H1 (cell line): ENCODE measurements at regions not wholly inside any gene's neighbourhood (a gene's known extent, or its start where the extent isn't known, plus 50 kb on each side); places are given as distances from the start of the nearest gene placed in this dataset.

Experiments used
- CTCF ChIA-PET: fragments of 300-600 bp; sonication (Branson Sonifier 250); formaldehyde crosslinking; loops from one replicate; lab custom pipeline; 2021; ENCODE audit not compliant: partially characterized antibody; lab: Charles Lee
- POLR2A ChIA-PET: fragments of 300-600 bp; sonication (Branson Sonifier 250); formaldehyde crosslinking; loops from one replicate; lab custom pipeline; 2021; ENCODE audit warnings: inconsistent platforms; ENCODE audit not compliant: partially characterized antibody; lab: Charles Lee
- DNase-seq, 2 experiments: peaks; one replicate each; pipeline versions ENCODE4 v3.0.0 to v3.0.0-alpha.2; 2010 to 2022; ENCODE audit warnings: low spot score in 2 of 2, low read depth in 1 of 2, mixed read lengths in 1 of 2
- FAIRE-seq: peaks from 2 replicates; lab custom pipeline; 2011; peaks lifted over from hg19 to GRCh38; lab: Jason Lieb, UNC
- H2AFZ ChIP-seq: 2 replicates; pipeline ENCODE4 v1.8.1; 2012; ENCODE audit warnings: low read length, inconsistent platforms
- H2AK5ac ChIP-seq: 2 replicates; pipeline ENCODE4 v1.6.1; 2013; ENCODE audit warnings: low read depth, low read length
- H2BK120ac ChIP-seq: replicated peaks from 2 replicates; pipeline ENCODE3; 2013; ENCODE audit warnings: low read depth, low read length, inconsistent platforms
- H2BK12ac ChIP-seq: 2 replicates; pipeline ENCODE4 v1.6.1; 2013; ENCODE audit warnings: low read depth, low read length
- H2BK15ac ChIP-seq: 2 replicates; pipeline ENCODE4 v1.6.1; 2013; ENCODE audit warnings: low read length
- H2BK20ac ChIP-seq: 2 replicates; pipeline ENCODE4 v1.6.1; 2013; ENCODE audit warnings: low read length
- H2BK5ac ChIP-seq: 2 replicates; pipeline ENCODE4 v1.6.1; 2013; ENCODE audit warnings: low read depth, low read length
- H3K14ac ChIP-seq: 2 replicates; pipeline ENCODE4 v1.6.1; 2013; ENCODE audit warnings: inconsistent platforms; ENCODE audit not compliant: insufficient read length
- H3K18ac ChIP-seq: 2 replicates; pipeline ENCODE4 v1.6.1; 2013; ENCODE audit warnings: low read length; ENCODE audit errors: extremely low read depth
- H3K23ac ChIP-seq: 2 replicates; pipeline ENCODE4 v1.6.1; 2013; ENCODE audit warnings: inconsistent platforms; ENCODE audit not compliant: insufficient read length
- H3K23me2 ChIP-seq: 2 replicates; pipeline ENCODE4 v1.6.1; 2013; ENCODE audit warnings: low read depth, low read length
- H3K27ac ChIP-seq: 2 replicates; pipeline ENCODE4 v1.6.1; 2011; ENCODE audit warnings: low read depth, low read length, inconsistent platforms
- H3K27me3 ChIP-seq, 4 experiments: replicated peaks in 1 of 4; 1 replicate in 1 of 4; 2 replicates in 3 of 4; pipeline versions ENCODE4 v1.6.1 to v1.8.1; 2011 to 2013; ENCODE audit warnings: low read length in 3 of 4, mild to moderate bottlenecking in 3 of 4, inconsistent platforms in 2 of 4, mixed read lengths in 2 of 4, moderate library complexity in 1 of 4; ENCODE audit not compliant: control insufficient read depth in 3 of 4, insufficient read depth in 3 of 4; ENCODE audit errors: extremely low read depth in 1 of 4
- H3K36me3 ChIP-seq, 4 experiments: 2 replicates each; pipeline versions ENCODE4 v1.6.1 to v1.8.1; 2011 to 2013; ENCODE audit warnings: mild to moderate bottlenecking in 4 of 4, low read length in 3 of 4, moderate library complexity in 2 of 4, control low read depth in 1 of 4, inconsistent platforms in 1 of 4; ENCODE audit not compliant: insufficient read depth in 4 of 4, control insufficient read depth in 2 of 4
- H3K4ac ChIP-seq: replicated peaks from 2 replicates; pipeline ENCODE3; 2013; ENCODE audit warnings: low read length, low read depth, mixed read lengths, inconsistent platforms; ENCODE audit not compliant: insufficient read length
- H3K4me1 ChIP-seq, 4 experiments: replicated peaks in 1 of 4; 1 replicate in 1 of 4; 2 replicates in 3 of 4; pipeline versions ENCODE4 v1.6.1 to v1.8.1; 2011 to 2013; ENCODE audit warnings: low read length in 3 of 4, inconsistent platforms in 2 of 4, mixed read lengths in 1 of 4; ENCODE audit not compliant: insufficient read depth in 4 of 4, control insufficient read depth in 3 of 4
- H3K4me2 ChIP-seq, 2 experiments: 2 replicates each; pipeline versions ENCODE4 v1.6.1 to v1.8.1; 2011 to 2013; ENCODE audit warnings: low read depth in 2 of 2, low read length in 2 of 2, control low read depth in 1 of 2, inconsistent platforms in 1 of 2, mild to moderate bottlenecking in 1 of 2; ENCODE audit not compliant: insufficient read depth in 1 of 2
- H3K4me3 ChIP-seq, 4 experiments: fragments of 200-600, 300-600 bp in 1 of 4; sonication (generic), shearing (Covaris generic), sonication (Bioruptor Twin) in 1 of 4; 2 replicates each; pipeline versions ENCODE4 v1.5.1 to v1.8.1; 2011 to 2016; ENCODE audit warnings: low read length in 4 of 4, low read depth in 3 of 4, control low read depth in 2 of 4, inconsistent platforms in 2 of 4, mild to moderate bottlenecking in 2 of 4, mixed read lengths in 1 of 4, moderate library complexity in 1 of 4; ENCODE audit not compliant: insufficient read depth in 2 of 4; ENCODE audit errors: extremely low read depth in 1 of 4
- H3K56ac ChIP-seq: replicated peaks from 2 replicates; pipeline ENCODE3; 2013; ENCODE audit warnings: low read depth, mild to moderate bottlenecking, mixed read lengths, low read length, inconsistent platforms; ENCODE audit not compliant: insufficient read length
- H3K79me1 ChIP-seq: 2 replicates; pipeline ENCODE4 v1.6.1; 2013; ENCODE audit warnings: low read depth, low read length, control low read depth
- H3K79me2 ChIP-seq, 2 experiments: 2 replicates each; pipeline versions ENCODE4 v1.6.1 to v1.8.1; 2012 to 2013; ENCODE audit warnings: low read length in 2 of 2, mild to moderate bottlenecking in 2 of 2, inconsistent platforms in 1 of 2; ENCODE audit not compliant: insufficient read depth in 2 of 2, control insufficient read depth in 1 of 2
- H3K9ac ChIP-seq, 4 experiments: replicated peaks in 1 of 4; 1 replicate in 1 of 4; 2 replicates in 3 of 4; pipeline versions ENCODE4 v1.6.1 to v1.8.1; 2011 to 2013; ENCODE audit warnings: low read depth in 3 of 4, low read length in 3 of 4, control low read depth in 2 of 4, mild to moderate bottlenecking in 2 of 4, moderate library complexity in 2 of 4, inconsistent platforms in 1 of 4; ENCODE audit errors: extremely low read depth in 1 of 4
- H3K9me3 ChIP-seq, 2 experiments: 2 replicates each; pipeline versions ENCODE4 v1.6.1 to v1.8.1; 2012 to 2013; ENCODE audit warnings: mild to moderate bottlenecking in 2 of 2, moderate library complexity in 2 of 2, control low read depth in 1 of 2, inconsistent platforms in 1 of 2, low read depth in 1 of 2, low read length in 1 of 2, mixed read lengths in 1 of 2; ENCODE audit not compliant: insufficient read depth in 2 of 2
- H4K20me1 ChIP-seq, 2 experiments: replicated peaks in 1 of 2; 2 replicates each; pipeline versions ENCODE3 to v1.8.1; 2011 to 2013; ENCODE audit warnings: inconsistent platforms in 2 of 2, low read length in 2 of 2, mild to moderate bottlenecking in 1 of 2; ENCODE audit not compliant: insufficient read depth in 2 of 2, control insufficient read depth in 1 of 2
- H4K5ac ChIP-seq: 2 replicates; pipeline ENCODE4 v1.6.1; 2013; ENCODE audit warnings: low read length, low read depth, mixed read lengths, inconsistent platforms; ENCODE audit not compliant: insufficient read length
- H4K8ac ChIP-seq: 2 replicates; pipeline ENCODE4 v1.8.0; 2013; ENCODE audit warnings: mild to moderate bottlenecking, moderate library complexity, low read length, inconsistent platforms; ENCODE audit not compliant: insufficient read depth; ENCODE audit errors: extremely low read depth
- H4K91ac ChIP-seq: replicated peaks from 2 replicates; pipeline ENCODE3; 2013; ENCODE audit warnings: low read length, mixed read lengths, inconsistent platforms; ENCODE audit not compliant: insufficient read length
- GABPA ChIP-seq: IDR thresholded peaks from 2 replicates; pipeline ENCODE4 v1.6.1; 2011; ENCODE audit warnings: mild to moderate bottlenecking, low read length, moderate library complexity, borderline replicate concordance; ENCODE audit not compliant: insufficient read depth
- GTF2F1 ChIP-seq: IDR thresholded peaks from 2 replicates; pipeline ENCODE4 v1.6.1; 2012; ENCODE audit warnings: low read depth, low read length, improper control_type of control experiment, borderline replicate concordance
- KDM1A ChIP-seq: fragments of 200-600, 300-600 bp; sonication (generic); IDR thresholded peaks from 2 replicates; pipeline ENCODE4 v1.7.1; 2016; ENCODE audit warnings: mild to moderate bottlenecking, low read length, borderline replicate concordance
- KDM5A ChIP-seq: fragments of 200-600 bp; IDR thresholded peaks from 2 replicates; pipeline ENCODE4 v1.7.1; 2012; ENCODE audit warnings: mild to moderate bottlenecking, low read length, inconsistent platforms, mixed read lengths
- PHF8 ChIP-seq: fragments of 200-600 bp; sonication (generic); conservative IDR thresholded peaks from 2 replicates; pipeline ENCODE4 v1.7.1; 2012; ENCODE audit warnings: low read depth, mild to moderate bottlenecking, inconsistent platforms, low read length, moderate library complexity
- POLR2A ChIP-seq, 2 experiments: IDR thresholded peaks; 1 replicate in 1 of 2; 2 replicates in 1 of 2; pipeline ENCODE4 v1.6.1; 2011; ENCODE audit warnings: low read depth in 2 of 2, low read length in 2 of 2, mild to moderate bottlenecking in 2 of 2; ENCODE audit errors: control extremely low read depth in 1 of 2
- POU5F1 ChIP-seq: IDR thresholded peaks from 2 replicates; pipeline ENCODE4 v1.6.1; 2011; ENCODE audit warnings: low read depth, mild to moderate bottlenecking, low read length, moderate library complexity
- SIX5 ChIP-seq: IDR thresholded peaks from 2 replicates; pipeline ENCODE4 v1.6.1; 2011; ENCODE audit warnings: mild to moderate bottlenecking, low read depth, low read length
- ZNF274 ChIP-seq: IDR thresholded peaks from 2 replicates; pipeline ENCODE4 v1.7.0; 2012; ENCODE audit warnings: low read length, borderline replicate concordance; ENCODE audit errors: extremely low read depth
- WGBS, 2 experiments: shearing (Covaris generic) in 1 of 2; methylation state at CpG; one replicate each; pipeline versions ENCODE4 v1.1.6 to v1.1.7; 2013 to 2015; ENCODE audit warnings: low lambda C conversion rate in 2 of 2, mixed read lengths in 2 of 2, inconsistent platforms in 1 of 2, low coverage in 1 of 2, missing lambda C conversion rate in 1 of 2; ENCODE audit not compliant: insufficient replicate concordance in 2 of 2, insufficient coverage in 1 of 2, insufficient read length in 1 of 2; ENCODE audit errors: extremely low coverage in 1 of 2, missing lambda C conversion rate in 1 of 2; 5-methylcytosine and 5-hydroxymethylcytosine counted together
- TF ChIP-seq, protein P1 (sequence below), 3 experiments: IDR thresholded peaks; 1 replicate in 2 of 3; 2 replicates in 1 of 3; pipeline versions ENCODE4 v1.5.1 to v1.6.1; 2011; ENCODE audit warnings: low read length in 3 of 3, mild to moderate bottlenecking in 3 of 3, inconsistent platforms in 2 of 3, low read depth in 1 of 3, moderate library complexity in 1 of 3; ENCODE audit not compliant: insufficient read depth in 1 of 3; ENCODE audit errors: control extremely low read depth in 1 of 3

DNA sequence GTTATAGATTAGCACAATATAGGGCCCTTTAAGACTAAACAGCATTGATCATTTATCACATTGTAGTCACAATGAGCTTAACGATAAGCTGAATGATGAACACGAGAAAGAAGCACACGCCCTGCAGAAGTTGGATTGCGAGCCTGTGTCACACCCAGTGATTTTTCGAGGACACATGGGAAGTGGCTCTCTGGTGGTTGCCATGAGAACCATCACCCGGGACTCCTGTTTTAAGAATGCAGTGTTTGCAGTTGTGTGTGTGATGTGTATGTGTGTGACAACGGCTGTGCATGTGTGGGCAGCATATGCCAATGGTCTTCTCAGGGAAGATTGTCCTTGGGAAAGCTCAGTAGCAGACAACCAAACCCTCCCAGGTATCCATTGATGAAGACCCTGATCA is 69.2 kb downstream of the PDCL3 start:
- H3K14ac ChIP-seq, result no peak overlapping the region
- no peak overlapping the region for H2AFZ ChIP-seq
- CTCF ChIA-PET, result interaction anchor here (0.8 to 4.2 kb wide), 10 partner anchors 10 to 98 kb away, joined by 3 to 18 read pairs (median 6); no protein-coding TSS in a partner anchor
- FAIRE-seq, result no peak
- no peak overlapping the region for H2BK5ac ChIP-seq
- H3K18ac ChIP-seq, result no peak overlapping the region
- H3K23ac ChIP-seq, result no peak overlapping the region
- H3K9ac ChIP-seq, result no peak overlapping the region
- H3K4me3 ChIP-seq, result no peak overlapping the region
- H4K20me1 ChIP-seq, result no peaks in the 10 kb centered on the region
- H3K23me2 ChIP-seq, result no peaks in the 10 kb centered on the region
- no peak for DNase-seq
- no peaks in the 10 kb centered on the region for H3K79me1 ChIP-seq
- H3K79me2 ChIP-seq, result no peaks in the 10 kb centered on the region
- H3K4me2 ChIP-seq, result no peak overlapping the region
- H4K91ac ChIP-seq, result no peak overlapping the region
- H2AK5ac ChIP-seq, result no peak overlapping the region
- no peak overlapping the region for H2BK15ac ChIP-seq
- no peak overlapping the region for H2BK20ac ChIP-seq
- no peak overlapping the region for H3K27ac ChIP-seq
- H3K9me3 ChIP-seq, result no peaks in the 10 kb centered on the region
- H3K56ac ChIP-seq, result no peak overlapping the region
- 72% methylated on average over 7 of the region's 7 CpGs; no CpG with 5 or more reads in 1 of the 2 experiments for WGBS, 2 experiments
- no peak overlapping the region for H4K8ac ChIP-seq
- H3K4ac ChIP-seq, result no peak overlapping the region
- H3K4me1 ChIP-seq, result peaks cover 0 to 3% (median 2%) of the 10 kb centered on the region in 4 experiments; a peak in 3 of 7 replicates
- H3K27me3 ChIP-seq, result no peaks in the 10 kb centered on the region
- no peak overlapping the region for H4K5ac ChIP-seq
- H2BK120ac ChIP-seq, result no peak overlapping the region
- POLR2A ChIA-PET, result interaction anchor here (0.9 kb wide), 1 partner anchor 372 kb away, joined by 3 read pairs; no protein-coding TSS in a partner anchor
- H2BK12ac ChIP-seq, result no peak overlapping the region
- no peaks in the 10 kb centered on the region for H3K36me3 ChIP-seq
- no peak for TF ChIP-seq SIX5
- TF ChIP-seq PHF8, result no peak
- no peak for TF ChIP-seq KDM5A
- TF ChIP-seq POLR2A (IDR thresholded peaks at IDR 0.05; ENCODE audit: control extremely low read depth in 1 of 2, low read depth in 2 of 2, low read length in 2 of 2), result no peak
- no peak for TF ChIP-seq GABPA
- no peak for TF ChIP-seq KDM1A
- no peak for TF ChIP-seq POU5F1
- TF ChIP-seq, protein P1, sequence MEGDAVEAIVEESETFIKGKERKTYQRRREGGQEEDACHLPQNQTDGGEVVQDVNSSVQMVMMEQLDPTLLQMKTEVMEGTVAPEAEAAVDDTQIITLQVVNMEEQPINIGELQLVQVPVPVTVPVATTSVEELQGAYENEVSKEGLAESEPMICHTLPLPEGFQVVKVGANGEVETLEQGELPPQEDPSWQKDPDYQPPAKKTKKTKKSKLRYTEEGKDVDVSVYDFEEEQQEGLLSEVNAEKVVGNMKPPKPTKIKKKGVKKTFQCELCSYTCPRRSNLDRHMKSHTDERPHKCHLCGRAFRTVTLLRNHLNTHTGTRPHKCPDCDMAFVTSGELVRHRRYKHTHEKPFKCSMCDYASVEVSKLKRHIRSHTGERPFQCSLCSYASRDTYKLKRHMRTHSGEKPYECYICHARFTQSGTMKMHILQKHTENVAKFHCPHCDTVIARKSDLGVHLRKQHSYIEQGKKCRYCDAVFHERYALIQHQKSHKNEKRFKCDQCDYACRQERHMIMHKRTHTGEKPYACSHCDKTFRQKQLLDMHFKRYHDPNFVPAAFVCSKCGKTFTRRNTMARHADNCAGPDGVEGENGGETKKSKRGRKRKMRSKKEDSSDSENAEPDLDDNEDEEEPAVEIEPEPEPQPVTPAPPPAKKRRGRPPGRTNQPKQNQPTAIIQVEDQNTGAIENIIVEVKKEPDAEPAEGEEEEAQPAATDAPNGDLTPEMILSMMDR (IDR thresholded peaks at IDR 0.05; ENCODE audit: control extremely low read depth in 1 of 3, insufficient read depth in 1 of 3, low read depth in 1 of 3, low read length in 3 of 3), result no peak
- TF ChIP-seq ZNF274, result no peak
- TF ChIP-seq GTF2F1, result no peak
